IMR-90 (cell line): ENCODE measurements at regions not wholly inside any gene's neighbourhood (a gene's known extent, or its start where the extent isn't known, plus 50 kb on each side); places are given as distances from the start of the nearest gene placed in this dataset.

Experiments
- ATAC-seq: fragments of 200-7000 bp; cut with Tn5 transposase; 2 replicates; pipeline ENCODE4 v1.9.1; 2020; ENCODE audit warnings: low read depth, mild to moderate bottlenecking, moderate library complexity
- BruUV-seq: library from RNA; stranded (reverse); fragments of 400-500 nt; replicated peaks from 2 replicates; lab custom pipeline; 2021; lab: Mats Ljungman, UMichigan
- CTCF ChIA-PET: fragments of 300-600 bp; formaldehyde crosslinking; extraction: SDS; loops from one replicate; lab custom pipeline; 2021; ENCODE audit warnings: antibody characterized with exemption; lab: Yijun Ruan, JAX
- POLR2A ChIA-PET: fragments of 300-600 bp; sonication (Branson Sonifier 250); formaldehyde crosslinking; loops from one replicate; lab custom pipeline; 2022; ENCODE audit warnings: antibody characterized with exemption; ENCODE audit not compliant: unreplicated experiment; lab: Charles Lee
- DNase-seq: peaks from one replicate; pipeline ENCODE4 v3.0.0; 2013
- H2AFZ ChIP-seq: replicated peaks from 2 replicates; pipeline ENCODE3; 2013; ENCODE audit warnings: low read length, mild to moderate bottlenecking; ENCODE audit not compliant: poor library complexity
- H2AK5ac ChIP-seq: 2 replicates; pipeline ENCODE4 v1.6.1; 2013; ENCODE audit warnings: low read depth, low read length, inconsistent platforms
- H2AK9ac ChIP-seq: replicated peaks from 2 replicates; pipeline ENCODE3; 2013; ENCODE audit warnings: mild to moderate bottlenecking, low read depth, low read length, moderate library complexity; ENCODE audit not compliant: poor library complexity
- H2BK120ac ChIP-seq: 2 replicates; pipeline ENCODE4 v1.6.1; 2013; ENCODE audit warnings: low read depth, low read length, inconsistent platforms
- H2BK15ac ChIP-seq: 3 replicates; pipeline ENCODE4 v1.6.1; 2013; ENCODE audit warnings: low read depth, low read length, inconsistent platforms
- H2BK20ac ChIP-seq: 2 replicates; pipeline ENCODE4 v1.6.1; 2013; ENCODE audit warnings: low read depth, mild to moderate bottlenecking, inconsistent platforms, low read length, moderate library complexity
- H2BK5ac ChIP-seq: 2 replicates; pipeline ENCODE4 v1.6.1; 2013; ENCODE audit warnings: mild to moderate bottlenecking, low read depth, low read length, inconsistent platforms; ENCODE audit not compliant: poor library complexity, severe bottlenecking
- H3K14ac ChIP-seq: replicated peaks from 2 replicates; pipeline ENCODE4 v1.6.1; 2013; ENCODE audit warnings: low read depth, low read length, inconsistent platforms
- H3K18ac ChIP-seq: 2 replicates; pipeline ENCODE4 v1.6.1; 2013; ENCODE audit warnings: low read depth, low read length, control low read depth
- H3K23ac ChIP-seq: 2 replicates; pipeline ENCODE4 v1.6.1; 2013; ENCODE audit warnings: low read depth, low read length, inconsistent platforms
- H3K27ac ChIP-seq: 2 replicates; pipeline ENCODE4 v1.5.1; 2013; ENCODE audit warnings: mild to moderate bottlenecking, control low read depth, low read length; ENCODE audit not compliant: insufficient read depth
- H3K27me3 ChIP-seq: 2 replicates; pipeline ENCODE4 v1.6.1; 2013; ENCODE audit warnings: low read length; ENCODE audit not compliant: control insufficient read depth, insufficient read depth
- H3K36me3 ChIP-seq: 2 replicates; pipeline ENCODE4 v1.6.1; 2013; ENCODE audit warnings: low read length, mixed read lengths; ENCODE audit not compliant: control insufficient read depth, insufficient read depth
- H3K4ac ChIP-seq: 2 replicates; pipeline ENCODE4 v1.6.1; 2013; ENCODE audit warnings: low read depth, low read length, inconsistent platforms
- H3K4me1 ChIP-seq: 2 replicates; pipeline ENCODE4 v1.6.1; 2013; ENCODE audit warnings: low read length, mixed read lengths; ENCODE audit not compliant: control insufficient read depth, insufficient read depth
- H3K4me2 ChIP-seq: 2 replicates; pipeline ENCODE4 v1.6.1; 2013; ENCODE audit warnings: low read depth, mild to moderate bottlenecking, control low read depth, low read length, moderate library complexity
- H3K4me3 ChIP-seq: 2 replicates; pipeline ENCODE4 v1.5.1; 2013; ENCODE audit warnings: low read depth, mild to moderate bottlenecking, control low read depth, low read length, moderate library complexity; ENCODE audit not compliant: insufficient read depth
- H3K56ac ChIP-seq: 2 replicates; pipeline ENCODE4 v1.6.1; 2013; ENCODE audit warnings: low read length, inconsistent platforms; ENCODE audit not compliant: insufficient read depth; ENCODE audit errors: extremely low read depth
- H3K79me1 ChIP-seq, 2 experiments: 2 replicates each; pipeline ENCODE4 v1.6.1; 2013; ENCODE audit warnings: low read length in 2 of 2, inconsistent platforms in 1 of 2, low read depth in 1 of 2
- H3K9ac ChIP-seq: 2 replicates; pipeline ENCODE4 v1.6.1; 2013; ENCODE audit warnings: low read depth, low read length, control low read depth
- H3K9me1 ChIP-seq: 2 replicates; pipeline ENCODE4 v1.6.1; 2013; ENCODE audit warnings: low read length, inconsistent platforms; ENCODE audit not compliant: insufficient read depth
- H3K9me3 ChIP-seq: 2 replicates; pipeline ENCODE4 v1.6.1; 2013; ENCODE audit warnings: low read length; ENCODE audit not compliant: control insufficient read depth, insufficient read depth
- H4K20me1 ChIP-seq: 2 replicates; pipeline ENCODE4 v1.6.1; 2013; ENCODE audit warnings: low read length, inconsistent platforms; ENCODE audit not compliant: insufficient read depth
- H4K5ac ChIP-seq: 2 replicates; pipeline ENCODE4 v1.6.1; 2013; ENCODE audit warnings: mild to moderate bottlenecking, low read depth, low read length, control low read depth
- H4K8ac ChIP-seq, 2 experiments: 2 replicates each; pipeline ENCODE4 v1.6.1; 2013; ENCODE audit warnings: low read depth in 2 of 2, low read length in 2 of 2, control low read depth in 1 of 2, inconsistent platforms in 1 of 2
- H4K91ac ChIP-seq: 2 replicates; pipeline ENCODE4 v1.6.1; 2013; ENCODE audit warnings: low read depth, low read length, inconsistent platforms; ENCODE audit not compliant: insufficient read depth
- BHLHE40 ChIP-seq: fragments of 150-350 bp; IDR thresholded peaks from 2 replicates; pipeline ENCODE4 v1.6.1; 2016; ENCODE audit warnings: mild to moderate bottlenecking, low read depth, low read length
- CEBPB ChIP-seq: IDR thresholded peaks from 2 replicates; pipeline ENCODE4 v1.6.1; 2012; ENCODE audit warnings: low read depth, low read length, improper control_type of control experiment
- CHD1 ChIP-seq: IDR thresholded peaks from 2 replicates; pipeline ENCODE4 v1.6.1; 2012; ENCODE audit warnings: low read depth, low read length, improper control_type of control experiment
- ELK1 ChIP-seq: fragments of 150-350 bp; IDR thresholded peaks from 2 replicates; pipeline ENCODE4 v1.6.1; 2016; ENCODE audit warnings: low read depth, mild to moderate bottlenecking, low read length, moderate library complexity, borderline replicate concordance
- MAFK ChIP-seq: IDR thresholded peaks from 2 replicates; pipeline ENCODE4 v1.6.1; 2012; ENCODE audit warnings: low read depth, low read length, improper control_type of control experiment
- MAZ ChIP-seq: IDR thresholded peaks from 2 replicates; pipeline ENCODE4 v1.6.1; 2012; ENCODE audit warnings: low read depth, mild to moderate bottlenecking, low read length, improper control_type of control experiment, moderate library complexity, borderline replicate concordance
- MXI1 ChIP-seq: IDR thresholded peaks from 2 replicates; pipeline ENCODE4 v1.6.1; 2012; ENCODE audit warnings: low read depth, mild to moderate bottlenecking, low read length, moderate library complexity, borderline replicate concordance
- NFE2L2 ChIP-seq: fragments of 150-350 bp; IDR thresholded peaks from 2 replicates; pipeline ENCODE4 v1.6.1; 2016; ENCODE audit warnings: low read depth, mild to moderate bottlenecking, low read length
- POLR2A ChIP-seq: IDR thresholded peaks from 2 replicates; pipeline ENCODE4 v1.6.1; 2012; ENCODE audit warnings: mild to moderate bottlenecking, low read depth, low read length
- RAD21 ChIP-seq: IDR thresholded peaks from 2 replicates; pipeline ENCODE4 v1.6.1; 2012; ENCODE audit warnings: low read length, improper control_type of control experiment
- RCOR1 ChIP-seq: IDR thresholded peaks from 2 replicates; pipeline ENCODE4 v1.6.1; 2012; ENCODE audit warnings: mild to moderate bottlenecking, low read length, improper control_type of control experiment; ENCODE audit not compliant: insufficient replicate concordance
- RFX5 ChIP-seq: IDR thresholded peaks from 2 replicates; pipeline ENCODE4 v1.8.0; 2012; ENCODE audit warnings: low read depth, mild to moderate bottlenecking, low read length, moderate library complexity
- SMC3 ChIP-seq: fragments of 150-350 bp; IDR thresholded peaks from 2 replicates; pipeline ENCODE4 v1.6.1; 2016; ENCODE audit warnings: low read depth, mild to moderate bottlenecking, antibody characterized with exemption, low read length, moderate library complexity
- USF2 ChIP-seq: fragments of 150-350 bp; IDR thresholded peaks from 2 replicates; pipeline ENCODE4 v1.6.1; 2017; ENCODE audit warnings: mild to moderate bottlenecking, antibody characterized with exemption, low read length, low read depth
- whole genome bisulfite sequencing, 2 experiments: methylation state at CpG; one replicate each; pipeline versions ENCODE4 v1.1.5 to v1.1.7; 2013; ENCODE audit warnings: missing lambda C conversion rate in 2 of 2; ENCODE audit not compliant: insufficient read length in 1 of 2; ENCODE audit errors: extremely low coverage in 2 of 2; 5-methylcytosine and 5-hydroxymethylcytosine counted together
- dilution Hi-C: fragments of 300-500 bp; cut with HindIII; formaldehyde crosslinking; loops from one replicate; pipeline ENCODE4 v1.14.3; 2018; ENCODE audit warnings: low sequenced_read_pairs; ENCODE audit not compliant: unreplicated experiment
- in situ Hi-C: fragments of 300-500 bp; cut with MboI; formaldehyde crosslinking; loops from 3 replicates; pipeline ENCODE4 v1.14.3; 2019; ENCODE audit warnings: low sequenced_read_pairs, inconsistent platforms, mixed read lengths
- intact Hi-C: fragments of 100-400 bp; cut with micrococcal nuclease; formaldehyde crosslinking; loops from 2 replicates; pipeline ENCODE4 v1.10.0; 2022
- TF ChIP-seq, protein P1 (sequence below): conservative IDR thresholded peaks from 2 replicates; pipeline ENCODE4 v1.5.1; 2012; ENCODE audit warnings: mild to moderate bottlenecking, low read depth, low read length, improper control_type of control experiment

GRCh38 chr1:14318830-14319229 is 279.7 kb upstream of the KAZN start:
- dilution Hi-C loops, result no loop called here

More at GRCh38 chr1:14318830-14319229, 279.7 kb upstream of the KAZN start:
- Histone ChIP-seq H2BK15ac (no peak overlapping the region), H3K4me1 (no peaks in the 10 kb centered on the region), H2AK9ac (no peak overlapping the region), H3K36me3 (no peaks in the 10 kb centered on the region), H2AK5ac (no peak overlapping the region), H4K5ac (no peak overlapping the region), H3K79me1 (no peaks in the 10 kb centered on the region), H4K91ac (no peak overlapping the region), H2BK20ac (no peak overlapping the region), H4K20me1 (no peaks in the 10 kb centered on the region), H3K4me2 (no peak overlapping the region), H3K4me3 (no peak overlapping the region), H3K4ac (no peak overlapping the region), H2BK120ac (no peak overlapping the region), H2BK5ac (no peak overlapping the region), H3K27me3 (no peaks in the 10 kb centered on the region), H3K27ac (no peak overlapping the region), H3K9ac (no peak overlapping the region), H3K9me1 (no peaks in the 10 kb centered on the region), H3K56ac (no peak overlapping the region), H4K8ac (no peak overlapping the region), H3K23ac (no peak overlapping the region), H2AFZ (no peak overlapping the region), H3K18ac (no peak overlapping the region), H3K9me3 (no peaks in the 10 kb centered on the region), H3K14ac (no peak overlapping the region)
- no CpG with 5 or more reads among the region's 1 CpG for WGBS, 2 experiments
- ATAC-seq (no peak), DNase-seq (no peak)
- intact Hi-C loops (no loop called here), in situ Hi-C loops (no loop called here)
- TF ChIP-seq ELK1 (no peak), CHD1 (no peak), BHLHE40 (no peak), NFE2L2 (no peak), RFX5 (no peak), RAD21 (no peak), POLR2A (no peak), CEBPB (no peak), SMC3 (no peak), MAZ (no peak), MAFK (no peak), USF2 (no peak), RCOR1 (no peak), MXI1 (no peak)
- TF ChIP-seq, protein P1, sequence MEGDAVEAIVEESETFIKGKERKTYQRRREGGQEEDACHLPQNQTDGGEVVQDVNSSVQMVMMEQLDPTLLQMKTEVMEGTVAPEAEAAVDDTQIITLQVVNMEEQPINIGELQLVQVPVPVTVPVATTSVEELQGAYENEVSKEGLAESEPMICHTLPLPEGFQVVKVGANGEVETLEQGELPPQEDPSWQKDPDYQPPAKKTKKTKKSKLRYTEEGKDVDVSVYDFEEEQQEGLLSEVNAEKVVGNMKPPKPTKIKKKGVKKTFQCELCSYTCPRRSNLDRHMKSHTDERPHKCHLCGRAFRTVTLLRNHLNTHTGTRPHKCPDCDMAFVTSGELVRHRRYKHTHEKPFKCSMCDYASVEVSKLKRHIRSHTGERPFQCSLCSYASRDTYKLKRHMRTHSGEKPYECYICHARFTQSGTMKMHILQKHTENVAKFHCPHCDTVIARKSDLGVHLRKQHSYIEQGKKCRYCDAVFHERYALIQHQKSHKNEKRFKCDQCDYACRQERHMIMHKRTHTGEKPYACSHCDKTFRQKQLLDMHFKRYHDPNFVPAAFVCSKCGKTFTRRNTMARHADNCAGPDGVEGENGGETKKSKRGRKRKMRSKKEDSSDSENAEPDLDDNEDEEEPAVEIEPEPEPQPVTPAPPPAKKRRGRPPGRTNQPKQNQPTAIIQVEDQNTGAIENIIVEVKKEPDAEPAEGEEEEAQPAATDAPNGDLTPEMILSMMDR, result no peak
- no TSS peak for BruUV-seq
- CTCF ChIA-PET, result no interaction called here
- POLR2A ChIA-PET, result no interaction called here
